Progenitor cell of endocrine pancreas (in vitro differentiated cells): ENCODE measurements at regions not wholly inside any gene's neighbourhood (a gene's known extent, or its start where the extent isn't known, plus 50 kb on each side); places are given as distances from the start of the nearest gene placed in this dataset.

Experiments used
- DNase-seq: peaks from one replicate; pipeline ENCODE4 v3.0.0; 2021; ENCODE audit warnings: low spot score; ENCODE audit not compliant: unreplicated experiment
- H3K27ac Mint-ChIP-seq: 2 replicates; pipeline ENCODE4 v1.8.0; 2021; ENCODE audit warnings: mild to moderate bottlenecking, moderate library complexity, mixed read lengths
- H3K27me3 Mint-ChIP-seq: 2 replicates; pipeline ENCODE4 v1.8.0; 2021; ENCODE audit warnings: mixed read lengths
- H3K36me3 Mint-ChIP-seq: 2 replicates; pipeline ENCODE4 v1.8.0; 2022; ENCODE audit warnings: mixed read lengths; ENCODE audit not compliant: insufficient read depth
- H3K4me1 Mint-ChIP-seq: 2 replicates; pipeline ENCODE4 v1.8.0; 2021; ENCODE audit warnings: low read depth, mixed read lengths
- H3K4me3 Mint-ChIP-seq: 2 replicates; pipeline ENCODE4 v1.8.0; 2021; ENCODE audit warnings: low read depth, mild to moderate bottlenecking, moderate library complexity, mixed read lengths
- H3K9me3 Mint-ChIP-seq: 2 replicates; pipeline ENCODE4 v1.8.0; 2021; ENCODE audit warnings: low read depth, mixed read lengths
- TF ChIP-seq, protein P1 (sequence below): fragments of 200-600 bp; sonication (generic); IDR thresholded peaks from one replicate; pipeline ENCODE4 v1.5.0; 2021; ENCODE audit warnings: antibody characterized with exemption, mild to moderate bottlenecking; ENCODE audit not compliant: unreplicated experiment

DNA sequence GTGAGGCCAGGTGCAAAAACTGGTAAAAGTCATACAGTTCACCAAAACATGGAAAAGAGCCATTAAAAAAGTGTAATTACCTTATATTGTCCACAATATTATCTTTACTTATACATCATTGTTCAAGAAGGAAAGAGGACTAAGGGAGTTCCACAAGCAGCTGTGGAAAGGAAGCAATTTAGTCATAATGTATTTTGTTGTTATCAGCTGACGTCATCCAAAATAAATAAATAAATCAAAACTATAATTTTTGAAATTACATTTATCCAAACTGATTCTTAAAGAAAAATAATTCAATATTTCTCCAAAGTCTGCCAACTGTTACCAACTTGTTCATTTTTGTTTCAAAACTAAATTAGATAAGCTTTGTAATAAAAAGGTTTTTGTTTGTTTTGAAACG lies 256.1 kb upstream of the CNTNAP5 start:
- H3K4me1 Mint-ChIP-seq = no peaks in the 10 kb centered on the region
- DNase-seq = no peak
- H3K9me3 Mint-ChIP-seq = peaks cover 6% of the 10 kb centered on the region
- no peak overlapping the region for H3K4me3 Mint-ChIP-seq
- TF ChIP-seq, protein P1, sequence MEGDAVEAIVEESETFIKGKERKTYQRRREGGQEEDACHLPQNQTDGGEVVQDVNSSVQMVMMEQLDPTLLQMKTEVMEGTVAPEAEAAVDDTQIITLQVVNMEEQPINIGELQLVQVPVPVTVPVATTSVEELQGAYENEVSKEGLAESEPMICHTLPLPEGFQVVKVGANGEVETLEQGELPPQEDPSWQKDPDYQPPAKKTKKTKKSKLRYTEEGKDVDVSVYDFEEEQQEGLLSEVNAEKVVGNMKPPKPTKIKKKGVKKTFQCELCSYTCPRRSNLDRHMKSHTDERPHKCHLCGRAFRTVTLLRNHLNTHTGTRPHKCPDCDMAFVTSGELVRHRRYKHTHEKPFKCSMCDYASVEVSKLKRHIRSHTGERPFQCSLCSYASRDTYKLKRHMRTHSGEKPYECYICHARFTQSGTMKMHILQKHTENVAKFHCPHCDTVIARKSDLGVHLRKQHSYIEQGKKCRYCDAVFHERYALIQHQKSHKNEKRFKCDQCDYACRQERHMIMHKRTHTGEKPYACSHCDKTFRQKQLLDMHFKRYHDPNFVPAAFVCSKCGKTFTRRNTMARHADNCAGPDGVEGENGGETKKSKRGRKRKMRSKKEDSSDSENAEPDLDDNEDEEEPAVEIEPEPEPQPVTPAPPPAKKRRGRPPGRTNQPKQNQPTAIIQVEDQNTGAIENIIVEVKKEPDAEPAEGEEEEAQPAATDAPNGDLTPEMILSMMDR = no peak
- no peaks in the 10 kb centered on the region for H3K36me3 Mint-ChIP-seq
- H3K27ac Mint-ChIP-seq = no peak overlapping the region
- no peaks in the 10 kb centered on the region for H3K27me3 Mint-ChIP-seq

DNA sequence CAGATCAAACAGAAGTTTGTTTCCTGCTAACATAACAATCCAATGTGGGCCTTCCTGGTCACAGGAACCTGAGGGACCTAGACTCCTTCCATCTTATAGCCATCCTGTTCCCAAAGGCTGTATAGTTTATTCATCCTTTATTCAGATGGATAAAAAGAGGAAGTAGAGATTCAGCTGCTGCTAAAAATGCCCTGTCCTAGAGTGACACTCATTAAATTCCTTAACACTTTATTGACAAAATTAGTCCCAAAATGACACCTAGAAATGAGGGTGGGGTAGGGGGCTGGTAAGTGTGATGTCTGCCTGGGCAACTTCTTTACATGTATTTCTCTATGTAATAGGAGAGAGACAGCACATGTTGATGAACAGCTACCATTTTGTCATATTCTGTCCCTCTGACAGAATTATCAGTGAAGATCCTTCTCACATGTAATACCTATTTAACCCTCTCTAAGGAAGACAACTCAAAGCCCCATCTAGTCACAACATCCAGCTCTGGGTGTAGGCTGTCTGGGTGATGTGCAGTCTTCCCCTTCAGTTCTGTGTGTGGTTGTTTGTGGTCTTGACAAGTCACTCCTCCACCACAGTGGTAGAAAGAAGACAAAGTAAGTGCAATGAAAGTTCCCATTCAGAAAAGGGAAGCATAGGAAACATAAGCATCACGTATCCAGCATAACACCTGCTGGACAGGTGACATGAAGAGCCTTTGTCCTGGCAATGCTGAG lies 253.9 kb upstream of the CNTNAP5 start:
- no peak for DNase-seq
- Mint-ChIP-seq H3K27ac (no peak overlapping the region), H3K36me3 (no peaks in the 10 kb centered on the region), H3K4me1 (no peaks in the 10 kb centered on the region), H3K9me3 (no peaks in the 10 kb centered on the region), H3K4me3 (no peak overlapping the region), H3K27me3 (no peaks in the 10 kb centered on the region)
- TF ChIP-seq, protein P1 = no peak

DNA sequence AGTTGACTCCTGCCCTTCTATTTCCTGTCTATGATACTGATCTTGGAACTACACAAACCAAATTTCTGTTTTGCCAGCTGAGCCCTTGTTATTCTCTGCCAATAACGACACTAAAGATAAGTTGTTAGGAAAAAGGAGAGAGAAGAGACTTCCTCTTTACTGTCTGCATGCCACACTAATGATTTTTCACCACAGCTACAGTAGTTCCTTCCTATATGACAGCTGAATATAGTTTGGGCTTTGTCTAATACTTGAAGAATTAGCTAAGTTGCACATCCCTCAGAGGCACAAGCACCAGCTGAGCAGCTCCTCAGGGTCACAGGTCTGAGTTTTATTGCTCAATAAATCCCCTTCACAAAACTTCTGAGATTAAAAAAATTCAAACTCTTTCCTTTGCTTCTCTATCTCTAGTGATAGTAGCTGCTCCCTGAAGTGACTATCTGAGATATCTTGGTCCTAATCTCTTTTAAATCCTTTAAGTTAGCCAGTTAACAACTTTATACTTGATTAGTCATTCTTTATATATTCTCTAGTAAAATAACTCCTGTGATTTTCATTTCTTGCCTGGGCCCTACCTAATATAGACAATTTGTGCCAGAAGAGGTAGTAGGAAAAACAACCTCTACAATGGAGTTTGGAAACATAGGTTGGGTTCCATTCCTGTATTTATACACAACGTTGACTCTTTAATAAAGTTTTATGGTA lies 253.0 kb upstream of the CNTNAP5 start:
- TF ChIP-seq, protein P1 = no peak
- no peaks in the 10 kb centered on the region for H3K4me1 Mint-ChIP-seq
- H3K36me3 Mint-ChIP-seq = no peaks in the 10 kb centered on the region
- H3K4me3 Mint-ChIP-seq = no peak overlapping the region
- no peak for DNase-seq
- no peaks in the 10 kb centered on the region for H3K9me3 Mint-ChIP-seq
- H3K27me3 Mint-ChIP-seq = no peaks in the 10 kb centered on the region
- H3K27ac Mint-ChIP-seq = no peak overlapping the region

DNA sequence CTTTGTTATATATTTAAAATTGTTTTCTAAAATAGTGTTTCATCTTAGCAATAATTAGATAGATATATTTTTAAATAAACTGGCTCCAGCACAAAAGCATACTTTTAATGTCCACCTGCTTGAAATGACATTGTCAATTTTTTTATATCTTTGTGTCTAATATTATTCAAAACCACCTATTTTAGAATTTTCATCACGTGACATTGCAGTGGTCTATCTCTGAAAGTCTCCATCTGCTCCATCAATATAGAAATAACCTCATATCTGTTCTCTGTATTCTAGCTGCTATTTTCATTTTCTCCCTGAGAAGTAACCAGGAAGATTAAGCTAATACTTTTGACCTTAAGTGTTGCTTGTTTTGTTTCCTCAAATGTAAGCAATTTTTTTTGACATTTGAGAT lies 248.0 kb upstream of the CNTNAP5 start:
- TF ChIP-seq, protein P1 = no peak
- H3K4me1 Mint-ChIP-seq = no peaks in the 10 kb centered on the region
- H3K9me3 Mint-ChIP-seq = no peaks in the 10 kb centered on the region
- H3K4me3 Mint-ChIP-seq = no peak overlapping the region
- DNase-seq = no peak
- no peaks in the 10 kb centered on the region for H3K36me3 Mint-ChIP-seq
- H3K27ac Mint-ChIP-seq = no peak overlapping the region
- H3K27me3 Mint-ChIP-seq = no peaks in the 10 kb centered on the region

DNA sequence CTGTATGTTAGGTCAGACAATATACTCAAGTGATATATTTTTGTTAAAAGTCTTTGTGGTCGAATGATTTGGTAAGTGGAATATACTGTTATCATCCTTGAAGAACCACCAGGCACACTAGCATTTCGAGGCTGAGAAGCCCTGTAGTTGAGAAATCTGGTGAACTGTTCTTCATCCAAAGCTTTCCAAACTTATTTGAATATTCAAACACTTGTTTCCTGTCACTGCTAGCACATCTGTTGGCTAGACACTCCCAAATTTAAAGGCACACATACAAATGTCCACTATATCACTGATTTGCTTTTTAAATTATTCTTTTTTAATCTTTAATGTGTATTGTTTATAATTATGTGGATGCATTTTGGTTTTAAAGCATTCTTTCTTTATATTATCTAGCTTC lies 241.9 kb upstream of the CNTNAP5 start:
- TF ChIP-seq, protein P1 = no peak
- H3K36me3 Mint-ChIP-seq = peaks cover 1% of the 10 kb centered on the region
- H3K27ac Mint-ChIP-seq = no peak overlapping the region
- no peaks in the 10 kb centered on the region for H3K4me1 Mint-ChIP-seq
- DNase-seq = no peak
- no peak overlapping the region for H3K4me3 Mint-ChIP-seq
- H3K27me3 Mint-ChIP-seq = no peaks in the 10 kb centered on the region
- H3K9me3 Mint-ChIP-seq = peaks cover 21% of the 10 kb centered on the region
